ENCODE measurements at regions not wholly inside any gene's neighbourhood (a gene's known extent, or its start where the extent isn't known, plus 50 kb on each side); places are given as distances from the start of the nearest gene placed in this dataset.

DNA sequence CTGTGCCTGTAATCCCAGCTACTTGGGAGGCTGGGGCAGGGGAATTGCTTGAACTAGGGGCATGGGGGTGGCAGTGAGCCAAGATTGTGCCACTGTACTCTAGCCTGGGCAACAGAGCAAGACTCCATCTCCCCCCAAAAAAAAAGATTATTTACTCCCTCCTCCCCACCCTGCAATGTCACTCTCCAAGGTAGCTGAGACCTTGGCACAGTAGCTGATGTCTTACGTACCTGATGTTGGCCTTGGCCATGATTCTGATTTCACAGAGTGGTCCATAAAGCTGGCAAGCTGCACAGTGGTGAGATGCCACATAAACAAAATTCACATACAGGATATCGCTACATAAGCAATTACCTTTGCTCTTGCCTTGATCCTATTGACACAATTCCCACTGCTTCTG, 108.5 kb downstream of the CAVIN4 start:
- intact Hi-C loops (cut with DNase I), result no loop called here
- H3K9me3 ChIP-seq, result no peaks in the 10 kb centered on the region
- H3K36me3 ChIP-seq, result no peaks in the 10 kb centered on the region
- no peaks in the 10 kb centered on the region for H3K27me3 ChIP-seq
- no peaks in the 10 kb centered on the region for H3K4me1 ChIP-seq
- no peak overlapping the region for H3K4me3 ChIP-seq
- no peak for DNase-seq (ENCODE audit: extremely low spot score in 2 of 2)
- no peak overlapping the region for H3K27ac ChIP-seq
- no peak for TF ChIP-seq POLR2A (IDR thresholded peaks at IDR 0.05)
- TF ChIP-seq POLR2AphosphoS5 (IDR thresholded peaks at IDR 0.05; ENCODE audit: insufficient read depth in 1 of 2, low read depth in 1 of 2), result no peak

DNA sequence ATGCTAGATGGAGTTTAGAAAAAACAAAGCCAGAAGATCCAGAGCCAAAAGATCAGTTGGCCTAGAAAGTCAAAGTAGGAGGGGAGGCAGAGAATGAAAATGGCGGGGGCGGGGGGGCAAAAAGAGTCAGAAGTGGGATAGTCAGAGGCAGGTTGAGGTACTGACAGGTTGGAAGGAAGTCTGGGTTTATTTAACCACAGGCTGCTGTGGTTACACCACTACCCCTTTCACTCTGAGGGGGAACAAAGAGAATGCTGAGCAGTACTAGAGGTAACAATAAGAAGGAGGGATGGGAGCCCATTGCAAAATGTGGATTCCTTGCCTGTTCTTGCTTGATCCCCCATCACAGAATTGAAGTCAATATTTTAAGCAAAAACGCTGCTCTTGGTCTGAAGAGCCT, 111.8 kb downstream of the CAVIN4 start:
- no peak overlapping the region for H3K4me3 ChIP-seq
- H3K4me1 ChIP-seq, result no peaks in the 10 kb centered on the region
- intact Hi-C loops (cut with DNase I), result no loop called here
- no peaks in the 10 kb centered on the region for H3K36me3 ChIP-seq
- no peaks in the 10 kb centered on the region for H3K9me3 ChIP-seq
- DNase-seq (ENCODE audit: extremely low spot score in 2 of 2), result no peak
- H3K27me3 ChIP-seq, result no peaks in the 10 kb centered on the region
- TF ChIP-seq POLR2AphosphoS5 (IDR thresholded peaks at IDR 0.05; ENCODE audit: insufficient read depth in 1 of 2, low read depth in 1 of 2) (no peak), POLR2A (IDR thresholded peaks at IDR 0.05) (no peak)
- TF ChIP-seq, protein P1, sequence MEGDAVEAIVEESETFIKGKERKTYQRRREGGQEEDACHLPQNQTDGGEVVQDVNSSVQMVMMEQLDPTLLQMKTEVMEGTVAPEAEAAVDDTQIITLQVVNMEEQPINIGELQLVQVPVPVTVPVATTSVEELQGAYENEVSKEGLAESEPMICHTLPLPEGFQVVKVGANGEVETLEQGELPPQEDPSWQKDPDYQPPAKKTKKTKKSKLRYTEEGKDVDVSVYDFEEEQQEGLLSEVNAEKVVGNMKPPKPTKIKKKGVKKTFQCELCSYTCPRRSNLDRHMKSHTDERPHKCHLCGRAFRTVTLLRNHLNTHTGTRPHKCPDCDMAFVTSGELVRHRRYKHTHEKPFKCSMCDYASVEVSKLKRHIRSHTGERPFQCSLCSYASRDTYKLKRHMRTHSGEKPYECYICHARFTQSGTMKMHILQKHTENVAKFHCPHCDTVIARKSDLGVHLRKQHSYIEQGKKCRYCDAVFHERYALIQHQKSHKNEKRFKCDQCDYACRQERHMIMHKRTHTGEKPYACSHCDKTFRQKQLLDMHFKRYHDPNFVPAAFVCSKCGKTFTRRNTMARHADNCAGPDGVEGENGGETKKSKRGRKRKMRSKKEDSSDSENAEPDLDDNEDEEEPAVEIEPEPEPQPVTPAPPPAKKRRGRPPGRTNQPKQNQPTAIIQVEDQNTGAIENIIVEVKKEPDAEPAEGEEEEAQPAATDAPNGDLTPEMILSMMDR (IDR thresholded peaks at IDR 0.05), result no peak
- H3K27ac ChIP-seq, result no peak overlapping the region

DNA sequence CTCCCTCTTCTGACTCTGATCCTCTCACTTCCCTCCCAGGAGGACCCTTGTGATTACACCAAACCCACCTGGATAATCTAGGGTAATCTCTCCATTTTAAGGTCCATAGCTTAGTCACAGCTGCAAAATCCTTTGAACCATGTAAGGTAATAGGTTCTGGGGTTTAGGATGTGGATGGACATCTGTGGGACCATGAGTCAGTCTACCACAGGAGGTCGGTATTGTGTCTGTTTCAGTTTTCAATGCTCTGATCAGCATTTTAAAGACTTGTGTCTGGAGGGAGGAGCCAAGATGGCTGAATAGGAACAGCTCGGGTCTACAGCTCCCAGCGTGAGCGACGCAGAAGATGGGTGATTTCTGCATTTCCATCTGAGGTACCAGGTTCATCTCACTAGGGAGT, 112.6 kb downstream of the CAVIN4 start:
- H3K4me3 ChIP-seq, result no peak overlapping the region
- no peak for DNase-seq (ENCODE audit: extremely low spot score in 2 of 2)
- H3K27me3 ChIP-seq, result no peaks in the 10 kb centered on the region
- intact Hi-C loops (cut with DNase I), result no loop called here
- no peaks in the 10 kb centered on the region for H3K4me1 ChIP-seq
- H3K36me3 ChIP-seq, result no peaks in the 10 kb centered on the region
- H3K9me3 ChIP-seq, result no peaks in the 10 kb centered on the region
- H3K27ac ChIP-seq, result no peak overlapping the region
- TF ChIP-seq, protein P1 (IDR thresholded peaks at IDR 0.05), result no peak
- TF ChIP-seq POLR2A (IDR thresholded peaks at IDR 0.05) (no peak), POLR2AphosphoS5 (IDR thresholded peaks at IDR 0.05; ENCODE audit: insufficient read depth in 1 of 2, low read depth in 1 of 2) (no peak)

DNA sequence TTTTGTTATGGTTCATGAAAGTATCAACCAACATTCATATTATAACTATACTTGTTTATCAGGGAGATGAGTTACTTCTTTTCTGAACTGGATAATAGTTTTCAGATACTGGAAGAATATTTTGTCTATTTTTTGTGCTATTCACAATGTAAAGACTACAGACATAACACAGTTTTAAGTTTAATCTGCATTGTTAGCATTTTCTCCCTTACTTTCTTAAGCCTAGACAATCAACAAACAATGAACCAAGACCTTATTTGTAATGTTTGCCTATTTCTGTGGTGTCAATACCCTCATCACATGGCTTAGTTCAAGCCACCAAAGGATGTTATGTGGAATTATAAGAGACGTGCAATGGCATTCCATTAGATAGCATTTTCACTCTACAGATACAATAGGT, 119.5 kb downstream of the CAVIN4 start:
- no peak for TF ChIP-seq POLR2A (IDR thresholded peaks at IDR 0.05)
- TF ChIP-seq, protein P1 (IDR thresholded peaks at IDR 0.05), result no peak
- no peak for TF ChIP-seq POLR2AphosphoS5 (IDR thresholded peaks at IDR 0.05; ENCODE audit: insufficient read depth in 1 of 2, low read depth in 1 of 2)
- H3K9me3 ChIP-seq, result no peaks in the 10 kb centered on the region
- no peaks in the 10 kb centered on the region for H3K27me3 ChIP-seq
- intact Hi-C loops (cut with DNase I), result no loop called here
- H3K27ac ChIP-seq, result no peak overlapping the region
- H3K36me3 ChIP-seq, result no peaks in the 10 kb centered on the region
- no peak for DNase-seq (ENCODE audit: extremely low spot score in 2 of 2)
- H3K4me1 ChIP-seq, result no peaks in the 10 kb centered on the region
- H3K4me3 ChIP-seq, result no peak overlapping the region

DNA sequence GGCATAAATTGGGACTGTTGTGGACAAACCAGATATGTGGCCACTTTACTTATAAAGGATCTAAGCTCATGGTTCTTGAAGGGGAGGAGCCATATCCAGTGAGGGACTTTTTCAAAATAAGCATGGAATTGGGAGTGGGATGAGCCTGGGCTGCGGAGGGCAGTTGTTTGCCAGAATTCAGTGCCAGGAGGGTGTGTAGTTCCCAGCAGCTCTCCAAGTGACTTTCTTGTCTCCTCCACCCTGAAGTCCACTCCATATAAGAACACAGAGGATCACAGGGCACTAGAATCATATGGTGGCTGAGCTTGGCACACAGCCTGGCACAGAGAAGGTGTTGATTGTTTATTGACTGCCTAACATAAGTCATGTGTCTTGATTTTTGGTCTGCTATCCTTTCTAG, 121.1 kb downstream of the CAVIN4 start:
- intact Hi-C loops (cut with DNase I), result no loop called here
- TF ChIP-seq, protein P1 (IDR thresholded peaks at IDR 0.05), result no peak
- TF ChIP-seq POLR2A (IDR thresholded peaks at IDR 0.05) (no peak), POLR2AphosphoS5 (IDR thresholded peaks at IDR 0.05; ENCODE audit: insufficient read depth in 1 of 2, low read depth in 1 of 2) (no peak)
- Histone ChIP-seq H3K27me3 (no peaks in the 10 kb centered on the region), H3K9me3 (no peaks in the 10 kb centered on the region), H3K27ac (no peak overlapping the region), H3K4me3 (no peak overlapping the region), H3K4me1 (no peaks in the 10 kb centered on the region), H3K36me3 (no peaks in the 10 kb centered on the region)
- no peak for DNase-seq (ENCODE audit: extremely low spot score in 2 of 2)

DNA sequence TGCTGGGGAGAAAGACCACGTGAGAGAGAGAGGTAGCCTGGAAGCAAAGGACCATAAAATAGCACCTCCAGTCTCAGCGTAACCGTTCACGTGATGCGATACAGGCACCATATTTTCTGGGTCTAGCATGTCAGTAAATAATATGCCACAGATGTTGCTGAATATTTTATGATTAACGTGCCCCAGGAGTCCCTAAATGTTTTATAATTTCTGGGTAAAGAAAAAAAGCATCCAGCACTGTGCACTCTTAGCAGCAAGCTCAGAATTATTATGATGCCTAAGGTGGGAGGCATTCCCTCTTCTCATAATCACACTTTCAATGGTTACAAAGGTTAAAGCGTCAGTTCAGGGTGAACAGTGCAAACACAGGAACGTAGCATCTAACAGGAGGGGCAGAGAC, 121.8 kb downstream of the CAVIN4 start:
- Histone ChIP-seq H3K9me3 (no peaks in the 10 kb centered on the region), H3K36me3 (no peaks in the 10 kb centered on the region), H3K4me3 (no peak overlapping the region), H3K27me3 (no peaks in the 10 kb centered on the region), H3K27ac (no peak overlapping the region), H3K4me1 (no peaks in the 10 kb centered on the region)
- no peak for DNase-seq (ENCODE audit: extremely low spot score in 2 of 2)
- intact Hi-C loops (cut with DNase I), result no loop called here
- TF ChIP-seq POLR2A (IDR thresholded peaks at IDR 0.05) (no peak), POLR2AphosphoS5 (IDR thresholded peaks at IDR 0.05; ENCODE audit: insufficient read depth in 1 of 2, low read depth in 1 of 2) (no peak)
- TF ChIP-seq, protein P1 (IDR thresholded peaks at IDR 0.05), result no peak
